IPS DF 6.9 (cell line): ENCODE measurements at regions not wholly inside any gene's neighbourhood (a gene's known extent, or its start where the extent isn't known, plus 50 kb on each side); places are given as distances from the start of the nearest gene placed in this dataset.

ENCODE experiments used
- DNase-seq: peaks from one replicate; pipeline ENCODE4 v3.0.0-alpha.2; 2013; ENCODE audit warnings: low read depth, low spot score
- H3K27ac ChIP-seq: one replicate; pipeline ENCODE4 v1.5.1; 2013; ENCODE audit warnings: low read length, control low read depth
- H3K27me3 ChIP-seq: 2 replicates; pipeline ENCODE4 v1.6.1; 2013; ENCODE audit warnings: mild to moderate bottlenecking, low read length; ENCODE audit not compliant: control insufficient read depth, insufficient read depth
- H3K36me3 ChIP-seq: 2 replicates; pipeline ENCODE4 v1.6.1; 2013; ENCODE audit warnings: low read length; ENCODE audit not compliant: control insufficient read depth, insufficient read depth
- H3K4me1 ChIP-seq: 2 replicates; pipeline ENCODE4 v1.6.1; 2013; ENCODE audit warnings: low read length; ENCODE audit not compliant: control insufficient read depth, insufficient read depth
- H3K4me3 ChIP-seq: 2 replicates; pipeline ENCODE4 v1.5.1; 2013; ENCODE audit warnings: mild to moderate bottlenecking, low read length
- H3K9me3 ChIP-seq: 2 replicates; pipeline ENCODE4 v1.6.1; 2013; ENCODE audit warnings: low read length, inconsistent platforms; ENCODE audit not compliant: control insufficient read depth, insufficient read depth
- WGBS: extraction: QIAGEN DNeasy Blood & Tissue Kit; methylation state at CpG from one replicate; pipeline ENCODE4 v1.1.7; 2013; ENCODE audit warnings: mixed read lengths, missing lambda C conversion rate; ENCODE audit not compliant: insufficient read length, insufficient coverage; 5-methylcytosine and 5-hydroxymethylcytosine counted together

DNA sequence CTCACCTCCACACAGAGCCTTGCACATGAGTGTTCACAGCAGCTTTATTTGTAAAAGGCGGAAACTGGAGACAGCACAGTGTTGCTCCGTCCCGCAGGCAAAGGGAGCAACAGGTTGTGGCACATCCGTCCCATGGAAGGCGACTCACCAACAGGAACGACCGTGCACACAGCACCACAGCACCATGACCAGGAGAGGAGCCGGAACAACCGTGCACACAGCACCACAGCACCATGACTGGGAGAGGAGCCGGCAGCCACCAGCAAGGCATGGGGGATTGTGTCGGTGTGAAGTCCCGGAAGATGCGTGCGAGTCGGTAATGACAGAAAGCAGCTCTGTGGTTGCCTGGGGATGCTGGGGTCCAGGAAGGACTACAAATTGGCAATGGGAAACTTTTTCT is 158.5 kb downstream of the C9orf50 start:
- Histone ChIP-seq H3K9me3 (no peaks in the 10 kb centered on the region), H3K27ac (no peak overlapping the region), H3K36me3 (no peaks in the 10 kb centered on the region), H3K27me3 (no peaks in the 10 kb centered on the region), H3K4me3 (no peak overlapping the region), H3K4me1 (peaks cover 9% of the 10 kb centered on the region)
- no peak for DNase-seq
- WGBS: no CpG with 5 or more reads among the region's 15 CpGs

DNA sequence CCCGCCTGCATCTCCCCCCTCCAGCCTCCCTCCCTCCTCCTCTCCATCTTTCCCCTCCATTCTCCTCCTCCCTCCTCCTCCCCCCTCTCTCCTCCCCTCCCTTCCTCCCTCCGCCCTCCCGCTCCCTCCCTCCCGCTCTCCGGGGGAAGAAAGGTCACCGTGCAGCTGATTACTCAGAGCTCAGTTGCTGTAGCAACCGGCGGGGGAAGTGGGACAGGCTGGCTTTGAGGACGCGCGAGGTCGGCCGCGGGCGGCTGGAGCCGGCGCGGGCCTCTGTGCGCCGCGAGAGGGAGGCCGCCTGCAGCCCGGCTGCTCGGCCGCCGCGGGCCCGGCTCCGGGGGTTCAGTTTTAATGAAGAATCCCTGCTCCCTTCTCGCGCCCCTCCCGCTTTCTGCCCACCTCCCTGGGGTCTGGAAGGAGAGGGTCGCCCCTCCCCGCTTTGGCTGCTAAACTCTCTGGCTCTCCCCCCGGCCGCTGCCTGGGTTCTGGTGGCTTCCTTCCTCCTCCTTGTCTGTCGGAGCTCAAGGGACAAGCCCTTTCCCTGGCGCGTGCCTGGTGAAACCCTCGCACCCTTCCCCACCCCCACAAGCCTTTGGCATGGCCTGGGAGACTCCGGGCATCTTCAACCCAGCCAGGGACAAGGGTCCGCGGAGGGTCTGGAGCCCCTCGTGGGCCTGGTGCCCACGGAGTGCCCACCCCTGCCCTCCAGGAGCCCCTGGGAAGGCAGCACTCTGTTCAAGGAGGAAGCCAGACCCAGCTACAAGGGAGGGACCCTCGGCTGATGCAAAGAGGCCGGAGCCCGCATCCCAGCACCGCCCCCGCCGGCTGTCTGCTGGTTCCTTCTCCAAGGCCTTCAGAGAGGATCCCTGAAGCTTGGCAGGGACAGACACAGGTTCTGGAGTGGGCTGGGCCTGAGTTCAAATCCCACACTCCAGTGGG is 160.3 kb downstream of the C9orf50 start:
- Histone ChIP-seq H3K4me1 (peaks cover 10% of the 10 kb centered on the region), H3K27me3 (no peaks in the 10 kb centered on the region), H3K4me3 (peak overlapping the region; percentile 41; the same call in 1 of the 2 replicates), H3K36me3 (no peaks in the 10 kb centered on the region), H3K27ac (no peak overlapping the region), H3K9me3 (no peaks in the 10 kb centered on the region)
- DNase-seq: no peak
- WGBS: no CpG with 5 or more reads among the region's 51 CpGs

GRCh38 chr9:129459547-129460322 is 161.2 kb downstream of the C9orf50 start:
- no peaks in the 10 kb centered on the region for H3K36me3 ChIP-seq
- DNase-seq: no peak
- no peak overlapping the region for H3K27ac ChIP-seq
- H3K9me3 ChIP-seq: no peaks in the 10 kb centered on the region
- H3K4me1 ChIP-seq: peaks cover 11% of the 10 kb centered on the region
- WGBS: no CpG with 5 or more reads among the region's 29 CpGs
- H3K4me3 ChIP-seq: peak overlapping the region; percentile 20
- H3K27me3 ChIP-seq: no peaks in the 10 kb centered on the region

DNA sequence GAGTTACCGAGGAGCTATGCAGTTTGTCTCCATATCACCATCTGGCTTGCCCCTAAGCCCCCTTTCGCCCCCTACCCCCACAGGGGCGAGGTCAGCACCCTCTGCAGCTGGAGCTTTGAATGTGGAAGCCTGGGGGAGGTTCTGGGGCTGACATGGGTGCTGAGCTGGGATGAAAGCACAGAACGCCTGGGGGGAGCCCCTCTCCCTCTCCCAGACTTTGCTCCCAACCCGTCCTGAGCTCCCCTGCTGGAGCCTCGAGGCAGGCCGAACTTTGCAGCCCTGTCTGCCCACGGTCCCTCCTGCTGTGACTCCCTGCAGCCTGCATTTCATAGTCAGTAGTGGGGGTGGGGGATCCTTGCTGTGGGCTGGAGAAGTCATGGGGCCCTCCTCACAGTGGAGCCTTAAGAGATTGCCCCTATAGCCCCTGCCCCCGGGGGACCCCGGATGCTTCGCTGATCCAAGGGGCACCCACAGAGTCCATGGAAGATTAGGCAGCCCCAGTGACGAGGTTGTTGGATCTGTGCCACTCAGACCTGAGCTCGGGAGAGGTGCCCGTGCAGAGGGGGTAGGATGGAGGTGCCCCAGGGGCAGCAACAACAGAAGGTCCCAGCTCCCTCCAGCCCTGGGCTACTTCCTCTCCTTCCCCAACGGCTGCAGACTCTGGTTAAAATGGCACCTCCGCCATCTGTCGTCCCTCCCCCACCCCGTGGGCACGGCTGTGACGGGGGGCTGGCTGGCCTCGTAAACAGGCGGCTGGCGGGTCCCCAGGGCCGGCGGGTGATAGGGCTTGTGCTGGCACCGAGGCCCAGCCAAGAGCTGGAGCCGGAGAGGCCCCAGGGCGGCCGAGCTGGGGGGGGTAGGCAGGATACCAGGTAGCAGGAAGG is 162.0 kb downstream of the C9orf50 start:
- peaks cover 11% of the 10 kb centered on the region for H3K4me1 ChIP-seq
- H3K36me3 ChIP-seq: no peaks in the 10 kb centered on the region
- no CpG with 5 or more reads among the region's 29 CpGs for WGBS
- no peak overlapping the region for H3K27ac ChIP-seq
- DNase-seq: no peak
- no peaks in the 10 kb centered on the region for H3K9me3 ChIP-seq
- H3K27me3 ChIP-seq: no peaks in the 10 kb centered on the region
- no peak overlapping the region for H3K4me3 ChIP-seq

GRCh38 chr9:129458155-129458661 is 162.7 kb downstream of the C9orf50 start:
- no peak for DNase-seq
- H3K27ac ChIP-seq: no peak overlapping the region
- no peaks in the 10 kb centered on the region for H3K9me3 ChIP-seq
- no peak overlapping the region for H3K4me3 ChIP-seq
- H3K4me1 ChIP-seq: peaks cover 11% of the 10 kb centered on the region
- H3K36me3 ChIP-seq: no peaks in the 10 kb centered on the region
- no CpG with 5 or more reads among the region's 14 CpGs for WGBS
- no peaks in the 10 kb centered on the region for H3K27me3 ChIP-seq

DNA sequence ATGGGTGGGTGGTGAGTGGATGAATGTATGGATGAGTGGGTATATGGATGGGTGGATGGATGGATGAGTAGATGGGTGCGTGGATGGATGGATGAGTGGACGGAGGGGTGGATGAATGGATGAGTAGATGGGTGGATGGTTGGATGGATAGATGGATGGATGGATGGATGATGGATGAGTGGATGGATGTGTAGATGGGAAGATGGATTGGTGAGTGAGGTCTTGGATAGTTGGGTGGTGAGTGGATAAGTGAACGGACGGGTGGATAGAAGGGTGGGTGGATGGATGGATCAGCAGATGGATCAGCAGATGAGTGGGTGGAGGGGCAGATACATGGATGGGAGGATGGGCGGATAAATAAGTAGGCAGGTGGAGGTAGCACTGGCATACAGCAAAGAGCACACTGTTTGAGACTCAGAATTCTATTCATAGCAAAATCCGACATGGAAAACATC is 163.5 kb downstream of the C9orf50 start:
- H3K4me3 ChIP-seq: no peak overlapping the region
- no peak overlapping the region for H3K27ac ChIP-seq
- H3K36me3 ChIP-seq: no peaks in the 10 kb centered on the region
- H3K27me3 ChIP-seq: no peaks in the 10 kb centered on the region
- peaks cover 11% of the 10 kb centered on the region for H3K4me1 ChIP-seq
- WGBS: 100% methylated on average over 4 of the region's 6 CpGs
- no peaks in the 10 kb centered on the region for H3K9me3 ChIP-seq
- DNase-seq: no peak

DNA sequence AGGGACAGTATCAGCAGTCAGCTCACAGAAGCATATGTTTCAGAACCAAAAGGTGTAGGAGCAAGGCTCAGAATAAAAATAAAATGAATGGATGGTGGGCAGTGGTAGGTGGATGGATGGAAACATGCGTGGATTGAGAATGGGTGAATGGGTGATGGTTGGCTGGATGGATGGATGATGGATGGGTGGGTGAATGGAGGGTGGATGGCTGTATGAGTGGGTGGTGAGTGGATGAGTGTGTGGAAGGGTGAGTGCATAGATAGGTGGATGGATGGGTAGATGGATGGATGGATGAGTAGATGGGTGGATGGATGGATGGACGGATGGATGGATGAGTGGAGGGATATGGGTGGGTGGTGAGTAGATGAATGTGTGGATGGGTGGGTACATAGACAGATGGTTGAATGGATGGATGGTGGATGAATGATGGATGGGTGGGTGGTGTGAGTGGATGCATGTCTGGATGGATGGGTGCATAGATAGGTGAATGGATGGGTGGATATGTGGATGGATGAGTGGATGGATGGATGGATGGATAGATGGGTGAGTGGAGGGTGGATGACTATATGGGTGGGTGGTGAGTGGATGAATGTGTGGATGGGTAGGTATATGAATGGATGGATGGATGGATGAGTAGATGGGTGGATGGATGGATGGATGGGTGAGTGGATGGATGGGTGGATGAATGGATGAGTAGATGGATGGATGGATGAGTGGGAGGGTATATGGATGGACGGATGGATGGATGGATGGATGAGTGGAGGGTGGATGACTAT is 164.2 kb downstream of the C9orf50 start:
- Histone ChIP-seq H3K36me3 (no peaks in the 10 kb centered on the region), H3K27me3 (no peaks in the 10 kb centered on the region), H3K4me3 (no peak overlapping the region), H3K4me1 (peaks cover 11% of the 10 kb centered on the region), H3K27ac (no peak overlapping the region), H3K9me3 (no peaks in the 10 kb centered on the region)
- WGBS: 100% methylated on average over 2 of the region's 3 CpGs
- no peak for DNase-seq

DNA sequence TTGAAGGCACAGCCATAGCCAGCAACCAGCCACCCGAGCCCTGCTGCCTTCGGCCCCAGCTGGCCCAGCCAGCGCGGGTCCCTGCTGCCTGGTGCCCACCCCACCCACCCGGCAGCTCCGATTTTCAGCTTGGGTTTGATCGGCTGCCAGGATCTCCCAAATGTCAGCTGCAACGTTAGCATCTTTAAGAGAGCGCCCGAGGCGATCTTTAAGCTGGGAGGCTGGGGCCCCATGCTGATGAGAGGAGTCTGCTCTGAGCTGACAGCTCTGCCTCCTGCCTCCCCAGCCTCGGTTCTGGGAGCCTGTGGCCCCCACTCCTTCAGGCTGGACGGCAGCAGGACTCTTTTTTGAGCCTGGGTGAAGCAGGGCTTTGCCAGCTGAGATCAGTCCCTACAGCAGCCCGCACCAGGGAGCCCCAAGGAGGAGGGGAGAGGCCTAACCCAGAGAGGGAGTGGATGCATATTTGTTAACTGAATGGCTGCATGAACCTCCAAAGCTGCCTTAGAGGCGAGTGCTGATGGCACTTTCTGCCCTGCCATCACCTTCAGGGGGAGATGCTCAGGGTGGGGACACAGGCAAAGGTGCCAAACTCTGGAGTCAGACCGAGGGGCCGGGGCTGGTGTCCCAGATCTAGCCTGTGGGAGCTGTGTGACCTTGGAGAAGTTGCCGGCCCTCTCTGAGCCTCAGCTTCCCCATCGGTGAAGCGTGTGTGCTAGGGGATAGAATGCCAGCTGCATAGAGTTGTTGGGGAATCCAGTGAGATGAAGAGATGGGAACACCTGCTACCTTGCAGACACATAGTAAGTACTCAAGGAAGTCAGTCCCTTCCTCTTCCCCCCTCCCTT is 165.5 kb downstream of the C9orf50 start:
- no peak overlapping the region for H3K4me3 ChIP-seq
- no peaks in the 10 kb centered on the region for H3K9me3 ChIP-seq
- no CpG with 5 or more reads among the region's 20 CpGs for WGBS

More for the DNA sequence above, 165.5 kb downstream of the C9orf50 start:
- DNase-seq: no peak
- peaks cover 12% of the 10 kb centered on the region for H3K4me1 ChIP-seq
- H3K36me3 ChIP-seq: peaks cover 3% of the 10 kb centered on the region; the same call in 1 of the 2 replicates
- H3K27me3 ChIP-seq: no peaks in the 10 kb centered on the region
- no peak overlapping the region for H3K27ac ChIP-seq
